Ureter (tissue), 1 donor: ENCODE measurements at regions not wholly inside any gene's neighbourhood (a gene's known extent, or its start where the extent isn't known, plus 50 kb on each side); places are given as distances from the start of the nearest gene placed in this dataset.
A peak's percentile ranks its signal among the peaks of the same experiment; 100 is the strongest.
"Not testable (repeated sequence)": the region's sequence is repeated elsewhere in the genome, so short reads cannot be mapped to it uniquely, and the experiment has no call there.

ENCODE experiments used
- DNase-seq: peaks from one replicate; pipeline ENCODE4 v3.0.0-alpha.2; 2020; ENCODE audit warnings: low spot score
- donor health status: DM: yes; HTN: yes; CAD: no.

- no peak for DNase-seq
Measured at GRCh38 chr16:8187782-8188372, 402.4 kb downstream of the TMEM114 start.

GRCh38 chr16:8184854-8185253 is 405.5 kb downstream of the TMEM114 start:
- DNase-seq: no peak

DNA sequence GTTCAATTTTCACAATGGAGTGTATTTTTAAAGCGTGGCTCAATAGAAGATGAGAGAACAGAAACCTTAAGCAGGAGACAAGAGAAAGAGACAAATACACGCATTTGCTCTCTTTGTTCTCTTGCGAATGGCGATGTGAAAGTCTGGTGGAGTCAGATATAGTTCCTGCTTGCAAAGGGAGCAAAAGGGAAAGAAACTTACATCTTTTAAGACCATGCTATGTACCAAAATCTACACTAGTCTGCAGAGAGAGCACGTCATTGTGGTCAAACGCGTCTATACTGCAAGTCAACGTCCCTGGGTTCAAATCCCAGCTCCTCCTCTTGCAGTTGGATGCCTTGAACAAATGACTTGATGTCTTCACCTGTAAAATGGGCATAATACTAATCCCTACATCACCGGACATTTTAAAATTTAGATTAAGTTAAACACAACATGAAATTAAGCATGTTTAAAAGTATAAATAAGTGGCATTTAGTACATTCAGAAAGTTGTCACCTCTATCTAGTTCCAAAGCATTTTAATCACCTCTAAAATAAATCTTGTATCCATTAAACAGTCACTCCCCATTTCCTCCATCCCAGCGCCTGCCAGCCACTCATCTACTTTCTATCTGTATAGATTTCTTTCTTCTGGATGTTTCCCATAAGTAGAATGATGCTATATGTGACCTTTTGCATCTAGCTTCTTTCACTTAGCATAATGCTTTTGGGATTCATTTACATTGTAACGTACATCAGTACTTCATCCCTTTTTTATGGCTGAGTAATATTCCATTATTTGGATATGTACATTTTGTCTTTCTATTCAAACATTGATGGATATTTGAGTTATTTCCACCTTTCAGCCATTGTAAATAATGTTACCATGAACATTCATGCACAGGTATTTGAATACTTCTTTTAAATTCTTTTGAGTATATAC is 406.9 kb downstream of the TMEM114 start:
- no peak for DNase-seq

GRCh38 chr16:8182761-8183160 is 407.6 kb downstream of the TMEM114 start:
- DNase-seq: no peak

GRCh38 chr16:8179615-8180014 is 410.7 kb downstream of the TMEM114 start:
- no peak for DNase-seq

- DNase-seq: no peak
Measured at GRCh38 chr16:8178271-8178670, 412.0 kb downstream of the TMEM114 start.

DNA sequence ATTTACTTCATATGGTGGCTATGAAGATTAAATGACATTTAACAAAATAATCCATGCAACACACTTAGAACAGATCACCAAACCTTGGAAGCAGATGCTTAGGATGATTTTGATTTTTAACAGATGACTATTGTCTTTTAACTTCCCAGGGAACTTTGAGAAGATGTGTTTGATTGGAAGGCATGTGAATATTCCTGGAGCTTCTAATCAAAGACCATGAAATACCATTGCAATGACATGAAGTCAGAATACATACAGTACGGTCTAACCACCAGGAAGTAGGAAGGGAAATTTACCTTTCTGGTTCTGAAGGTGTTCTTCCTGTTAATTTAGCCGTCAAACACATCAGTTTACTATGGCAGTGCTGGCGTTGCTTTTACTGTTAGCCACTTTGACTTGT is 414.9 kb downstream of the TMEM114 start:
- DNase-seq: no peak

GRCh38 chr16:8173111-8173644 is 417.1 kb downstream of the TMEM114 start:
- peak; percentile 52 for DNase-seq

DNA sequence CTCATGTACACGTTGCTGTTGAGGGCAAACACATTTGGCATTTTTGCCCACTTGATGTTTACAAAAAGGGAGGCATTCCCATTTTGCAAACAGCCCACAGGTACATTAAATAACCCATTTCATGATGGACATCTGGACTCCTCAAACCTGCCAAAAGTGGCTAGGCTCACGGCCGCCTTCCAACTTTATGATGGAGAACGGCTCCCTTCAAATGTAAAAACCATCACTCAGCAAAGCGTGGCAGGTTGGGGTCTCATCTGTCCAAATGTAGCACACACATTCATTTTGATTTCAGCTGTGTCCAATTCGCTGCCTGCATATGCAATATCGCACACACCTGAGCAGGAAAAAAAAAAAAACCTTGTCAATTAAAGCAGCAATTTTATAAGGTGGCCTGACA is 417.8 kb downstream of the TMEM114 start:
- no peak for DNase-seq

DNA sequence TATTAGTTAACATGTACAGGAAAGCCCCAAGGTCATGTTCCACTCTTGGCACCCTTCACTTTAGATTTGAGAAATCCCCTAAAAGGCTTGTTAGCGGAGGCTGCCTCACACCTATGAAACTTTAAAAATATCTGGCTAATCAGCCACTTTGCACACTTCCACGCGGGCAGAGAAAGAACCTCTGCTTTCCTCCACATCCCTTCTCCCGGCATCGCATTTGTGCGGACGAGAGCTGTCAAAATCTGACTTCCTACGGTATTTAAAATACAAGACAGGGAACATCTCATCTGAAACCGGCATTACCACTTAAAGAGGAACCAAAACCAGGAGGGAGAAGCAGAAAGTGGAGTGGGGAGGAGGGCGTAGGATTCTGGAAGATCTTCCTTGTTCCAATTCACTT is 422.3 kb downstream of the TMEM114 start:
- DNase-seq: no peak

GRCh38 chr16:8167436-8167835 is 422.9 kb downstream of the TMEM114 start:
- DNase-seq: no peak

GRCh38 chr16:8158051-8158450 is 432.3 kb downstream of the TMEM114 start:
- DNase-seq: no peak

GRCh38 chr16:8155275-8155674 is 435.0 kb downstream of the TMEM114 start:
- DNase-seq: no peak

GRCh38 chr16:8146256-8147012 is 443.9 kb downstream of the TMEM114 start:
- no peak for DNase-seq

DNA sequence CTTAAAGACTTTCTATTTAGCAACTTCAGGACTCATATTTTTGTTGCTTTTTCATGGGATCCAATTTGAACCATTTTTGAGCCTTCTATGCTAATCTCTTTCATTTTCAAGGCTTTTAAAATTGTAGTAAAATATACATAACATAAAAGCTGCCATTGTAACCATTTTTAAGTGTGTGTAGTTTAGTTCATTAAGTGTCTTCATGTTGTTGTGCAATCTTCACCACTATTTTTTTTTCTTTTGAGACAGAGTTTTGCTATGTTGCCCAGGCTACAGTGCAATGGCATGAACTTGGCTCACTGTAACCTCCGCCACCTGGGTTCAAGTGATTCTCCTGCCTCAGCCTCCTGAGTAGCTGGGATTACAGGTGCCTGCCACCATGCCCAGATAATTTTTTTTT is 451.6 kb downstream of the TMEM114 start:
- DNase-seq: no peak

DNA sequence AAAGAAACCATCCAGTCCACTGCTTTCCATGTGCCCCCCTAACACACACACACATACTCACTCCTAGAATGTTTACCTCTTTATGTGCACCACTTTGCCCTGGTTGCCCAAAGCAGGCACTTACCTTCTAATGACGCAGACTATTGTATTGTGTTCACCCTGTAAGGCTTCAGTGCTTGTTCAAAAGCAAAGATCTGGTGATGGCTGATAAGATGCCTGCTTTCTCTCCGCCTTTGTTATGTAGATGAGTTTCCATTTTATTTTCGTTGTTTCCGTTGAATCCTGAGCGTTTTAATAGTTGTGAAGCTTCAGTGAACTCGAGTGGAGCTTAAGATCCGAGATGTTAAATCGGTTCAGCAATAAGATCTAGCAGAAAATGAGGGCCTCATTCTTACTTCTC is 452.7 kb downstream of the TMEM114 start:
- no peak for DNase-seq

DNA sequence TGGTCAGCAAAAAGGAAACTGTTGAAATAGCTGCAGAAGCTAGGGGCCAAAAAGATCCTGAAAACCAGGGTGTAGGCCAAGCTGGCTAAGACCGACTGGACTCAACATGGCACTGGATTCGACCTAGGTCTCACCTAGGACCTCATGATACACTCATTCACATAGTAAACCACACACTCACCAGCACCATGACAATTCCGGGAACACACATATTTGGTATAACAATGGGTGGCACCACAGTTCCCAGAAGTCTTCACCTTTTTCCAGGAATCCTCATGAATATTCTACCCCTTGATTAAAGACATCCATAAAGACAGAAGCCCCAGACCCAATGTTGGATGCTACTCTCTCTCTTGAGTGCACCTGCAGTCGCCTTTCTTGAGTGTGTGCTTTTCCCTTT is 460.1 kb downstream of the TMEM114 start:
- DNase-seq: no peak

- no peak for DNase-seq
Measured at GRCh38 chr16:8127070-8127469, 463.2 kb downstream of the TMEM114 start.

GRCh38 chr16:8126313-8126712 is 464.0 kb downstream of the TMEM114 start:
- DNase-seq: no peak

DNA sequence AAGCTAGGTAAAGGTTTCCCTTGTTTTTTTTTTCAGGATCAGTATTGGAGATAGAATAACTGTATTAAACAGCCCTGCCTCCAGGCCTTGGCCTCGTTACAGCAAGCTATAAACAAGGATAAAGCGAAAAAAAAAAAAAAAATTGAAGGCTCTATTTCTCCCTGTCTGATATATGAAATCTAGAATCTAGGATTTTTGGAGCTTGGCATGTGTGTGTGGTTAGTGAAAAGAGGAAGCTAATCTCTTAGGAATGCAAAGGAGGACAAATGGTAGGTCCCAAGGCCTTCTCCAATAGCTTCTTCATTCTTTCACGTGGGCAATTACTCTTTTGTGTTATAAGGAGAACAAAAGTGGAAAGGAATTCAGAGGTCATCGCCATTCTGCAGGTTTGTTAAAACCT is 470.3 kb downstream of the TMEM114 start:
- DNase-seq: no peak

- no peak for DNase-seq
Measured at GRCh38 chr16:8115814-8116213, 474.5 kb downstream of the TMEM114 start.

DNA sequence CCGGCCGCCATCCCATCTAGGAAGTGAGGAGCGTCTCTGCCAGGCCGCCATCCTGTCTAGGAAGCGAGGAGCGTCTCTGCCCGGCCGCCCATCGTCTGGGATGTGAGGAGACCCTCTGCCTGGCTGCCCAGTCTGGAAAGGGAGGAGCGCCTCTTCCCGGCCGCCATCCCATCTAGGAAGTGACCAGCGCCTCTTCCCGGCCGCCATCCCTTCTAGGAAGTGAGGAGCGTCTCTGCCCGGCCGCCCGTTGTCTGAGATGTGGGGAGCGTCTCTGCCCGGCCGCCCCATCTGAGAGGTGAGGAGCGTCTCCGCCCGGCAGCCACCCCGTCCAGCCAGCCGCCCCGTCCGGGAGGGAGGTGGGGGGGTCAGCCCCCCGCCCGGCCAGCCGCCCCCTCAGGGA is 475.4 kb downstream of the TMEM114 start:
- not testable (repeated sequence) for DNase-seq
